GM12891 (cell line): ENCODE measurements at regions not wholly inside any gene's neighbourhood (a gene's known extent, or its start where the extent isn't known, plus 50 kb on each side); places are given as distances from the start of the nearest gene placed in this dataset.

Source experiments
- DNase-seq: peaks from one replicate; pipeline ENCODE4 v3.0.0; 2011; ENCODE audit warnings: low spot score; ENCODE audit not compliant: insufficient read length
- FAIRE-seq: peaks from 2 replicates; lab custom pipeline; 2011; peaks lifted over from hg19 to GRCh38; lab: Jason Lieb, UNC
- PAX5 ChIP-seq: IDR thresholded peaks from 2 replicates; pipeline ENCODE4 v1.6.1; 2011; ENCODE audit warnings: low read length, moderate library complexity, mild to moderate bottlenecking; ENCODE audit not compliant: insufficient read depth, severe bottlenecking
- POLR2A ChIP-seq: IDR thresholded peaks from 2 replicates; pipeline ENCODE4 v1.6.1; 2011; ENCODE audit warnings: low read depth, low read length, control low read depth
- POLR2AphosphoS5 ChIP-seq: IDR thresholded peaks from 2 replicates; pipeline ENCODE4 v1.6.1; 2011; ENCODE audit warnings: low read depth, low read length, control low read depth
- POU2F2 ChIP-seq: IDR thresholded peaks from 2 replicates; pipeline ENCODE4 v1.6.1; 2011; ENCODE audit warnings: low read depth, mild to moderate bottlenecking, control low read depth, low read length, moderate library complexity
- SPI1 ChIP-seq: IDR thresholded peaks from 2 replicates; pipeline ENCODE4 v1.6.1; 2011; ENCODE audit warnings: low read depth, low read length, control low read depth
- TAF1 ChIP-seq: IDR thresholded peaks from 2 replicates; pipeline ENCODE4 v1.6.1; 2011; ENCODE audit warnings: low read depth, low read length, control low read depth

DNA sequence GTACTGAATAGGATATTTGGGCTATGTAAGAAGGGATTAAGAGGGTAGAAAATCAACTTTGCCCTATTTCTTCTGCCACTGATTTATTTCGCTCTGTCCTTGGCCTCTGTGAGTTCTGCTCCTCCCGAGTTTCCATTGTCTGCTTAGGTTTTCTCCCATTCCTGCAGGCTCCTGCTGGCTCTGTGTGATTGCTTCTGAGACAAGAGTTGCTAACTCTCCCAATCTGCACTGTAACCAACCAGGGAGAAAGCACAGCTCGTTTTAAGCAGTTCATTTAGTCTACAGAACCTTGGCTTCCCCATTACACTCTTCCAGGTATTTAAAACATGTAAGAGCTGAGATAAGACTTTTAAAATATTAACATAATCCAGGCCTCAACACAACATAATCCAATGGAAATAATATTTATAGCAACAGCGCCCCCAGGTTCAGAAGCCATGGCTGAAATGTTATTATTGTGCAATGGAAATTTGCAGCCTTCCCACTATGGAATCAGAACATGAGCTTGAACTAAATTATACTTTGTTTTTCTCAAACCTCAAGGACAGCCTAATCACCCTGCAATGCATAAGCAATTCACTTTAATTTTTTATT, 203.5 kb downstream of the ERCC6L2 start:
- FAIRE-seq: no peak

DNA sequence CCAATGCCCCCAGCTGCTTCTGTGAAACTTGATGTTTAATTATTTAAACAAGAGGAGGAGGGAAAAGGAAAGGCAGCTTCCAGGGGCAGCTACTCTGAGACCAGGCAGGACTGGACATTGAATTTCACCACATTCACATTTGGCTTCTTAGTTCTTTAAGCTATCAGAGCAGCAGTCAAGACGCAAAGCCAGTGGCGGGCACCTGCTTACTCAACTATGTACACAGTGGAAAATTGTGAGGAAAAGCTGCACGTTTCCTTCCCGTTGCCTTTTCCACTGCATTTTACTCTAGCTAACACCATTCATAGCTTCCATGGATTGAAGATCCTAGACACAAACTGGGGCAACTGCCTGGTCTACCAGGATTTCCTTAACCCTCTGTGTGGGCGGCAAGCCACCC, 200.3 kb downstream of the ERCC6L2 start:
- no peak for TF ChIP-seq PAX5
- no peak for TF ChIP-seq POLR2AphosphoS5
- TF ChIP-seq POLR2A: no peak
- no peak for TF ChIP-seq SPI1
- no peak for FAIRE-seq

More for the DNA sequence above, 203.5 kb downstream of the ERCC6L2 start:
- TF ChIP-seq POU2F2 (no peak), SPI1 (no peak), POLR2A (no peak)
- no peak for DNase-seq

DNA sequence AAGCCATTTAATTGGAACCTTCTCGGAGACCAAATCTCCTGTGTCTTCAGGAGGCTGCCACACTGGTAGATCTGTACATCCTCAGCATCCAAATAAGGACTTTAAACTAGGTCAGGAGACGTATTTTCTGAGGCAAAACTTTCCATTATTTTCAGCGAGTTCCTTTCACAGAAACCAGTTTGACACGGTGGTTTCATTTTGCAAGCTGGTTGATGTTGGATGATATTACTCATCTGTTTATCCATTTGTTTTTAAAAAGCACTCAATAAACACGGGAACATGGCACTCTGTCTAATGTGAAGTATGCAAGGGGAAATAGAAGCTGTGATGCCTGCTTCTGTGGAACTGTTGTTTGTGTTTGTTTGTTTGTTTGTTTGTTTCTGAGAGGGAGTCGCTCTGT, 199.6 kb downstream of the ERCC6L2 start:
- no peak for DNase-seq
- TF ChIP-seq PAX5 (no peak), POU2F2 (no peak), POLR2AphosphoS5 (no peak), SPI1 (no peak), TAF1 (no peak), POLR2A (no peak)
- FAIRE-seq: no peak

More for the DNA sequence above, 200.3 kb downstream of the ERCC6L2 start:
- DNase-seq: no peak

DNA sequence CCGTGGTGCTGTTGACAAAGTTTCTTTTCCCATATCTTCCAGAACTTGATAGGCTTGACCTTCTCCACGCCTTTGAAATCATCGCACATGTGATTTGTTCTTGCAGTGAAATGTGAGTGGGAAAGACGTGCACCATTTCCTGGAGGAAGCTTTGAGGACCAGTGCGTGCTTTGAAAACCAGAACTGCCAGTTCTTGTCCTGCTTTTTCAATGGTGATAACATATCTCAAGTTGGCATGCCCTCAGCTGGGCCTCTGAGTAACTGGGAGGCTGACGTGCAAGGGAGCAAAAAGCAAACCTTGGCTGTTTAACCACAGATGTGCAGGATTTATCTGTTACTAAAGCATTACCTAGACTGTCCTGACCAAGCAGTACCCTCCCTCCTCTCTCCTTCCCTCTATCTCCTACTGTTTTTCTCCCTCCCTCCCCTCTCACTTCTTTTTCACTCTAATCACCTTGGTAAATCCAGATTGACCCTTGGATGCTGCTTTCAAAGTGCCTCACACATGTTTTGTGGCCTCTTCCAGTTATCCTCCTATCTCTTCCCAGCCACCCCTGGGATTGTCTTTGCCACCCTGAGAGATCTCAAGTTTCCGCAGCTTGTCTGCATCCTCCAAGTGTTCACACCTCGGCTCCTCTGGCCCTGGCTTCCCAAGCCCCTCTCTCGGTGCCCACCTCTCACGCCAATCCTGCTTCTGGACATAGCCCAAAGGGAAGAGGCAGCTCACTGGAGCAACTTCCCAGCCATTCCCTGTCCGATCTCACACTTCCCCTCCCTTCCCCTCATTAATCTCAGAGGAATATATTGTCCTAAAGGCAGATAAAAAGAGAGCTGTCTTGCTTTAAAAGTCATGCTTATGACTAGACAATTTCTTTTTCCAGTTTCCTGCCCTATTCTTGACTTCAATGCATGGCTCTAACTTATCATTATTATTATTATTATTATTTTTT, 198.3 kb downstream of the ERCC6L2 start:
- FAIRE-seq (no peak), DNase-seq (no peak)
- no peak for TF ChIP-seq SPI1

GRCh38 chr9:96072930-96073329, 197.4 kb downstream of the ERCC6L2 start:
- no peak for FAIRE-seq
- DNase-seq: no peak
- TF ChIP-seq SPI1: no peak
- TF ChIP-seq POU2F2: no peak
- no peak for TF ChIP-seq TAF1
- no peak for TF ChIP-seq PAX5
- no peak for TF ChIP-seq POLR2AphosphoS5
- no peak for TF ChIP-seq POLR2A

DNA sequence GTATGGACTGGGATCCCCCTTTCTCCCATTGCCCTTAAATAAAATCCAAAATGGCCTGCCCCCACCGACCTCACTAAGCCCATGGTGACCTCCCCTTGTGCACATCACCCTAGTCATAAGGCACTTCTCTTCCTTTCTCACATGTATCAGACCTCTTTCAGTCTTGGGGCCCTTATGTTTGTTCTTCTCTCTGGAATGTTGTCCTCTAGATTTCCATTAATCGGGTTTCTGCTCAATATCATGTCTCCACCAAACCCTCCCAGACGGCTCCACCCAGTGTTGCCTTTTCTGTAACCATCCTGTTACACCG, 196.3 kb downstream of the ERCC6L2 start:
- TF ChIP-seq PAX5: no peak
- TF ChIP-seq POLR2A: no peak
- TF ChIP-seq TAF1: no peak
- no peak for TF ChIP-seq POU2F2
- no peak for TF ChIP-seq SPI1
- TF ChIP-seq POLR2AphosphoS5: no peak

GRCh38 chr9:96071076-96071814, 195.8 kb downstream of the ERCC6L2 start:
- FAIRE-seq: peak; percentile 64
- TF ChIP-seq SPI1 (no peak), PAX5 (no peak), POLR2A (no peak), POU2F2 (no peak), TAF1 (no peak), POLR2AphosphoS5 (no peak)
- DNase-seq: peak; percentile 51

More for the DNA sequence above, 196.3 kb downstream of the ERCC6L2 start:
- DNase-seq: no peak
- no peak for FAIRE-seq

DNA sequence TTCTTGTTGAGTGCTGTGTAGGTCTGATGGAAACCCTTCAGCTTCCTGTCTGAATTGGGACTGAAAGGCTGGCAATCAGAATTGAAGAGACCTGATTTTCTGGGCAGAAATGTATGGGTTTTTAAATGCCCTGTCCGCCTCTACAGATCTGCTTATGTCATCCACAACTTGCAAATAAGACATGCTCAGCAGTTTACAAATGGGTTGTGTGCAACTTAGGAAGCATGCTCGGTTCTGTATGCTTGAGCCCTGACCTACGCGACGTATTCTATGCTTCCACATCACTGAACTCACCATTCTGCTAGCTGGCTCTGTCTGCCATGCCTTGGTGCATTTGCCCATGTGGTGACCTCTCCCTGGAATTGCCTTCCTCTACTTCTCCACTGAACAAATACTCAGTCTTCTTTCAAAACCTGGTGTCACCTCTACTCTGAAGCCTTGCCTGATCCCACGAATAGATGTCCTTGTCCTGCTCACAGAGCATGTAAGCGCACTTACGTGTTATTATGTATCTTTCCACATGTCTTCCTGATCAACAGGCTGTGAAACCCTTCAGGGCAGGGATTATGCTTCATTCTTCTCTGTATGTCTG, 194.2 kb downstream of the ERCC6L2 start:
- TF ChIP-seq POLR2A: no peak
- TF ChIP-seq POLR2AphosphoS5: no peak
- TF ChIP-seq PAX5: no peak
- TF ChIP-seq POU2F2: no peak
- TF ChIP-seq TAF1: no peak
- no peak for TF ChIP-seq SPI1
- DNase-seq (no peak), FAIRE-seq (no peak)

DNA sequence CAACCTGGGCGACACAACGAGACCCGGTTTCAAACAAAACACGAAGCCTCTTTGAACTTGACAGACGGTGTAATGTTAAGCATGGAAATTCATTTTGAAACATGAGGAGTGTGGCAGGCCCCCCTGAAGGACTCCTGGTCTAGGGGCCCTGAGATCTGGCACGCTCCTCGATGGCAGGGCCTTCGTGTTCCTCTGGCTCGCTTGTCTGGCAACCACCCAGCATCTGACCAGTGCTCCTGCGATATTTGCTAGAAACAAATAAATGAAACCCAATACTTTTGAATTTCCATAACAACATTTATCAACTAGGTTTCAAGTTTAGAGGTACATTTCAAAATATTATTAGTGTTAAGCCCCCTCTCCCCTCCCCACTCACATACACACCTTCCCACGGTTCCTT, 193.0 kb downstream of the ERCC6L2 start:
- no peak for TF ChIP-seq SPI1
- no peak for TF ChIP-seq POU2F2
- no peak for TF ChIP-seq TAF1
- no peak for FAIRE-seq
- no peak for DNase-seq
